CD4-positive, alpha-beta T cell (primary cell): ENCODE measurements at regions not wholly inside any gene's neighbourhood (a gene's known extent, or its start where the extent isn't known, plus 50 kb on each side); places are given as distances from the start of the nearest gene placed in this dataset.

Experiments
- ATAC-seq: fragments of 200-7000 bp; cut with Tn5 transposase; one replicate; pipeline ENCODE4 v1.10.0; 2022; ENCODE audit warnings: mild to moderate bottlenecking; ENCODE audit not compliant: poor library complexity
- CTCF ChIA-PET: fragments of 350-600 bp; sonication (Branson Sonifier 250); formaldehyde crosslinking; loops from one replicate; lab custom pipeline; 2021; ENCODE audit warnings: antibody characterized with exemption, inconsistent platforms; lab: Charles Lee
- POLR2A ChIA-PET: fragments of 350-600 bp; sonication (Branson Sonifier 250); formaldehyde crosslinking; loops from one replicate; lab custom pipeline; 2021; ENCODE audit warnings: antibody characterized with exemption, inconsistent platforms; lab: Charles Lee
- DNase-seq, 14 experiments: peaks; one replicate each; pipeline ENCODE4 v3.0.0-alpha.2; 2013 to 2020; ENCODE audit warnings: mixed read lengths in 2 of 14
- H3K27ac ChIP-seq, 2 donors: one replicate each; pipeline versions ENCODE4 v1.5.1 to v1.7.0; 2013; ENCODE audit warnings: low read length in 2 of 2, low read depth in 1 of 2, mild to moderate bottlenecking in 1 of 2
- H3K27me3 ChIP-seq, 2 experiments: 1 replicate in 1 of 2; 2 replicates in 1 of 2; pipeline versions ENCODE4 v1.6.1 to v1.7.0; 2013; ENCODE audit warnings: low read length in 2 of 2, control low read depth in 1 of 2, mild to moderate bottlenecking in 1 of 2, moderate library complexity in 1 of 2; ENCODE audit not compliant: insufficient read depth in 2 of 2, control insufficient read depth in 1 of 2
- H3K36me3 ChIP-seq: one replicate; pipeline ENCODE4 v1.6.1; 2013; ENCODE audit warnings: low read length, control low read depth; ENCODE audit not compliant: insufficient read depth
- H3K4me1 ChIP-seq: one replicate; pipeline ENCODE4 v1.6.1; 2013; ENCODE audit warnings: low read length, control low read depth; ENCODE audit not compliant: insufficient read depth
- H3K4me3 ChIP-seq: one replicate; pipeline ENCODE4 v1.5.1; 2013; ENCODE audit warnings: mild to moderate bottlenecking, low read length, moderate library complexity
- H3K9me3 ChIP-seq, 2 experiments: 1 replicate in 1 of 2; 2 replicates in 1 of 2; pipeline versions ENCODE4 v1.6.1 to v1.7.0; 2013; ENCODE audit warnings: low read length in 2 of 2, mild to moderate bottlenecking in 2 of 2, control low read depth in 1 of 2, moderate library complexity in 1 of 2; ENCODE audit not compliant: control insufficient read depth in 1 of 2, insufficient read depth in 1 of 2
- H3K27ac Mint-ChIP-seq: one replicate; pipeline ENCODE4 v1.8.0; 2020; ENCODE audit warnings: mixed read lengths
- H3K27me3 Mint-ChIP-seq: one replicate; pipeline ENCODE4 v1.8.0; 2021; ENCODE audit warnings: mixed read lengths
- H3K36me3 Mint-ChIP-seq: one replicate; pipeline ENCODE4 v1.8.0; 2021; ENCODE audit warnings: low read depth, mixed read lengths
- H3K4me1 Mint-ChIP-seq: one replicate; pipeline ENCODE4 v1.8.0; 2021; ENCODE audit warnings: low read depth, mixed read lengths
- H3K4me3 Mint-ChIP-seq: one replicate; pipeline ENCODE4 v1.8.0; 2020; ENCODE audit warnings: mild to moderate bottlenecking, mixed read lengths
- H3K9me3 Mint-ChIP-seq: one replicate; pipeline ENCODE4 v1.8.0; 2020; ENCODE audit warnings: mixed read lengths
- intact Hi-C, 2 experiments: fragments of 100-400 bp; cut with DNase I in 1 of 2; cut with micrococcal nuclease in 1 of 2; formaldehyde crosslinking; loops; one replicate each; pipeline versions ENCODE4 v1.15.1 to v1.9.0; 2023 to 2025; cut with DNase I, micrococcal nuclease
- TF ChIP-seq, protein P1 (sequence below): fragments of 200-600 bp; IDR thresholded peaks from one replicate; pipeline ENCODE4 v1.8.0; 2022; ENCODE audit warnings: antibody characterized with exemption, mild to moderate bottlenecking

DNA sequence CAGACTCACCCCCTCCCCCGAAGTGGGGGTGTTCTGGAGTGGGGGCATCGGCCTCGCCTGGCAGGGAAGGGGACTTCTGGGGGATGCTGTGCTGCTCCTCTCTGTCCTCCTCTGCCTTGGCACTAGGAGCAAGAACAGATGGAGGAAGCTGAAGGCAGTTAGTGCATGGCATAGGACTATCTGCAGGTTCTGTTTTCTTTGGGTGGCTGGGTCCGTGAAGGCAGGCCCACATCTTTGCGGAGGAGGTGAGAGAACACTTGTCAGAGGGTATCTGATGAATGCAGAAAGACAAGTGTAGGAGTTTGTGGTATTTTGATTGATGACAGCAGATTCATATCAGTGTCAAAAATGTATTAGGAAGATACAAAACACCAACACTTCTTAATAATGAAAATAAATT is 411.4 kb downstream of the TSN start:
- Histone ChIP-seq H3K4me1 (no peaks in the 10 kb centered on the region), H3K36me3 (no peaks in the 10 kb centered on the region), H3K9me3 (no peaks in the 10 kb centered on the region), H3K27ac (no peak overlapping the region), H3K27me3 (peaks cover 0 to 1% of the 10 kb centered on the region in 2 experiments), H3K4me3 (no peak overlapping the region)
- intact Hi-C loops, result no loop called here
- H3K9me3 Mint-ChIP-seq, result no peaks in the 10 kb centered on the region
- no peaks in the 10 kb centered on the region for H3K4me1 Mint-ChIP-seq
- no peak overlapping the region for H3K4me3 Mint-ChIP-seq
- no peak overlapping the region for H3K27ac Mint-ChIP-seq
- DNase-seq, result no peak
- ChIA-PET POLR2A (no interaction called here), CTCF (no interaction called here)
- H3K27me3 Mint-ChIP-seq, result no peaks in the 10 kb centered on the region
- H3K36me3 Mint-ChIP-seq, result no peaks in the 10 kb centered on the region
- ATAC-seq, result no peak
- TF ChIP-seq, protein P1, sequence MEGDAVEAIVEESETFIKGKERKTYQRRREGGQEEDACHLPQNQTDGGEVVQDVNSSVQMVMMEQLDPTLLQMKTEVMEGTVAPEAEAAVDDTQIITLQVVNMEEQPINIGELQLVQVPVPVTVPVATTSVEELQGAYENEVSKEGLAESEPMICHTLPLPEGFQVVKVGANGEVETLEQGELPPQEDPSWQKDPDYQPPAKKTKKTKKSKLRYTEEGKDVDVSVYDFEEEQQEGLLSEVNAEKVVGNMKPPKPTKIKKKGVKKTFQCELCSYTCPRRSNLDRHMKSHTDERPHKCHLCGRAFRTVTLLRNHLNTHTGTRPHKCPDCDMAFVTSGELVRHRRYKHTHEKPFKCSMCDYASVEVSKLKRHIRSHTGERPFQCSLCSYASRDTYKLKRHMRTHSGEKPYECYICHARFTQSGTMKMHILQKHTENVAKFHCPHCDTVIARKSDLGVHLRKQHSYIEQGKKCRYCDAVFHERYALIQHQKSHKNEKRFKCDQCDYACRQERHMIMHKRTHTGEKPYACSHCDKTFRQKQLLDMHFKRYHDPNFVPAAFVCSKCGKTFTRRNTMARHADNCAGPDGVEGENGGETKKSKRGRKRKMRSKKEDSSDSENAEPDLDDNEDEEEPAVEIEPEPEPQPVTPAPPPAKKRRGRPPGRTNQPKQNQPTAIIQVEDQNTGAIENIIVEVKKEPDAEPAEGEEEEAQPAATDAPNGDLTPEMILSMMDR, result no peak

DNA sequence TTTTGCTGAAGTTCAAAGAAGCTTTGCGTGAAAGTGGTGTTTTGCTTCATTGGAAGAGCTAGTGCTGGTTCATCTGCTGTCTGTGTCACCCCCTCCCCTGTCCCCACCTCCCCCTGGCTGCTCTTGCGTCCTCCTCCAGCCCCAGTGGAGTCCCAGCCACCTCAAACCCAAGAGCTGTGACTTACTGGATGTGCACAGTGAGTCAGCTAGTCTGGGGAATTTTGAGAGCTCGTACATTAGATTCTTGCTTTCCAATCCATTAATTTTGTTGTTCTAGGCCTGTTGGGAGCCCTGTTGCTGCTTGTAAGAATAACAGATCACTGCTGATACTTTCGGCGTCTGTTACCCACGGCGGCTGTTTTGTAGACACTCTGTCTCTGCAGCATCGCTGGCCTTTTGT is 412.1 kb downstream of the TSN start:
- TF ChIP-seq, protein P1, result no peak
- Mint-ChIP-seq H3K27me3 (no peaks in the 10 kb centered on the region), H3K36me3 (no peaks in the 10 kb centered on the region), H3K9me3 (no peaks in the 10 kb centered on the region), H3K27ac (no peak overlapping the region), H3K4me1 (no peaks in the 10 kb centered on the region), H3K4me3 (no peak overlapping the region)
- H3K36me3 ChIP-seq, result no peaks in the 10 kb centered on the region
- H3K27me3 ChIP-seq, result peaks cover 0 to 3% of the 10 kb centered on the region in 2 experiments
- H3K27ac ChIP-seq, result no peak overlapping the region
- no peaks in the 10 kb centered on the region for H3K4me1 ChIP-seq
- H3K4me3 ChIP-seq, result no peak overlapping the region
- POLR2A ChIA-PET, result no interaction called here
- ATAC-seq (no peak), DNase-seq (no peak)
- CTCF ChIA-PET, result no interaction called here
- H3K9me3 ChIP-seq, result no peaks in the 10 kb centered on the region
- intact Hi-C loops, result no loop called here

DNA sequence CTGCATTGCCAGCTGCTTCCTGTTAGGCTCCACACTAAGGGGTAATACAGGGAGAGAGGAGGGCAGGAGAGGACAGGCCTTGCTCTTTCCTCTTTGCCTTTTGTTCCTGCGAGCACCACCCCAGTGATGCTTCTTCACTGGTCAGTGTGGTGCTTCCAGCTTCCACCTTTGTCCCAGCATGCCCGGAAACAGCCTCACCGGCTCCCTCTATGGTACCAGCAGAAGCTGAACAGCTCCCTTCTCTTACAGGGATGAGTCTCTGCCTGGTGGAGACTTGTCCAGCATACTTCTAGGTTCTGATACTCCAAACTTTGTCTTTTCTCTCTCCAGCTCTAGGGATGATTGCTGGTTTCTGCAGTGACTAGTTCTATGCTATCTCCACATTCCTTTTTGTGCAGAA is 413.3 kb downstream of the TSN start:
- no peak overlapping the region for H3K4me3 ChIP-seq
- Mint-ChIP-seq H3K27ac (no peak overlapping the region), H3K4me1 (no peaks in the 10 kb centered on the region), H3K36me3 (no peaks in the 10 kb centered on the region), H3K4me3 (no peak overlapping the region), H3K9me3 (no peaks in the 10 kb centered on the region), H3K27me3 (no peaks in the 10 kb centered on the region)
- no peaks in the 10 kb centered on the region for H3K36me3 ChIP-seq
- no peak overlapping the region for H3K27ac ChIP-seq
- no peaks in the 10 kb centered on the region for H3K9me3 ChIP-seq
- TF ChIP-seq, protein P1, result no peak
- ChIA-PET CTCF (no interaction called here), POLR2A (no interaction called here)
- no peak for ATAC-seq
- H3K4me1 ChIP-seq, result no peaks in the 10 kb centered on the region
- DNase-seq, result no peak
- intact Hi-C loops, result no loop called here
- peaks cover 0 to 3% of the 10 kb centered on the region in 2 experiments for H3K27me3 ChIP-seq
